Fibroblast of villous mesenchyme (primary cell): ENCODE measurements at regions not wholly inside any gene's neighbourhood (a gene's known extent, or its start where the extent isn't known, plus 50 kb on each side); places are given as distances from the start of the nearest gene placed in this dataset.

Source experiments
- DNase-seq: peaks from one replicate; pipeline ENCODE4 v3.0.0-alpha.2; 2010; ENCODE audit warnings: low read depth
- H3K4me3 ChIP-seq: 2 replicates; pipeline ENCODE4 v1.5.1; 2011; ENCODE audit warnings: low read depth, mild to moderate bottlenecking, low read length
- TF ChIP-seq, protein P1 (sequence below): IDR thresholded peaks from 2 replicates; pipeline ENCODE4 v1.5.1; 2012; ENCODE audit warnings: low read depth, mild to moderate bottlenecking, low read length; ENCODE audit not compliant: insufficient read depth

DNA sequence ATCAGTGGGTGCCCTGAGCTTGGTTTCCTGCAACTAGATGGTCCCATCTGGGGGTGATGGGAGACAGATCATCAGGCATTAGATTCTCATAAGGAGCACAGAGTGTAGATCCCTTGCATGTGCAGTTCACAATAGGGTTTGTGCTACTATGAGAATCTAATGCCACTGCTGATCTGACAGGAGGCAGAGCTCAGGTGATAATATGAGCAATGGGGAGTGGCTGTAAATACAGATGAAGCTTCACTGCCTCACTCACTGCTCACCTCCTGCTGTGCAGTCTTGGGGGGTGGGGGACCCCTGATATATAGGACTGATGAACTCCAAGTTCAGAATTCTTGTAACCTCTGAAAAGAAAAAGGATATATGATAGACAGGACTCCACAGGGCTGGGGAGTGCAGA, 108.0 kb downstream of the RIN2 start:
- H3K4me3 ChIP-seq = no peak overlapping the region
- DNase-seq = no peak
- TF ChIP-seq, protein P1, sequence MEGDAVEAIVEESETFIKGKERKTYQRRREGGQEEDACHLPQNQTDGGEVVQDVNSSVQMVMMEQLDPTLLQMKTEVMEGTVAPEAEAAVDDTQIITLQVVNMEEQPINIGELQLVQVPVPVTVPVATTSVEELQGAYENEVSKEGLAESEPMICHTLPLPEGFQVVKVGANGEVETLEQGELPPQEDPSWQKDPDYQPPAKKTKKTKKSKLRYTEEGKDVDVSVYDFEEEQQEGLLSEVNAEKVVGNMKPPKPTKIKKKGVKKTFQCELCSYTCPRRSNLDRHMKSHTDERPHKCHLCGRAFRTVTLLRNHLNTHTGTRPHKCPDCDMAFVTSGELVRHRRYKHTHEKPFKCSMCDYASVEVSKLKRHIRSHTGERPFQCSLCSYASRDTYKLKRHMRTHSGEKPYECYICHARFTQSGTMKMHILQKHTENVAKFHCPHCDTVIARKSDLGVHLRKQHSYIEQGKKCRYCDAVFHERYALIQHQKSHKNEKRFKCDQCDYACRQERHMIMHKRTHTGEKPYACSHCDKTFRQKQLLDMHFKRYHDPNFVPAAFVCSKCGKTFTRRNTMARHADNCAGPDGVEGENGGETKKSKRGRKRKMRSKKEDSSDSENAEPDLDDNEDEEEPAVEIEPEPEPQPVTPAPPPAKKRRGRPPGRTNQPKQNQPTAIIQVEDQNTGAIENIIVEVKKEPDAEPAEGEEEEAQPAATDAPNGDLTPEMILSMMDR = no peak

DNA sequence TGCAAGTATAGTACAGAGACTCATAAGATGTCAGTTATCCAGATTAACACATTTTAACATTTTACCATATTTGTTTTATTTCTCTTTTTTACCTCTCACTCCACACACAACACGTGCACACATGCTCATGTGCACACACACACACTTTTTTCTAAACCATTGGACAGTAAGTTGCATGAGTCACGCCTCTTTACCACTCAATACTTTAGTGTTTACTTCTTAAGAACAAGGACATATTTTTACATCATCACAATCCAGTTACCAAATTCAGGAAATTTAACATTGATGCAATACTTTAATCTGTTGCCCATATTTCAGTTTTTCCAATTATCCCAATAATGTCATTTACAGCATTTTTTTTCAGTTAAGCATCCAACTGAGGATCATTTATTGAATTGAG, 109.0 kb downstream of the RIN2 start:
- H3K4me3 ChIP-seq = no peak overlapping the region
- TF ChIP-seq, protein P1 = no peak
- peak; percentile 67 for DNase-seq

DNA sequence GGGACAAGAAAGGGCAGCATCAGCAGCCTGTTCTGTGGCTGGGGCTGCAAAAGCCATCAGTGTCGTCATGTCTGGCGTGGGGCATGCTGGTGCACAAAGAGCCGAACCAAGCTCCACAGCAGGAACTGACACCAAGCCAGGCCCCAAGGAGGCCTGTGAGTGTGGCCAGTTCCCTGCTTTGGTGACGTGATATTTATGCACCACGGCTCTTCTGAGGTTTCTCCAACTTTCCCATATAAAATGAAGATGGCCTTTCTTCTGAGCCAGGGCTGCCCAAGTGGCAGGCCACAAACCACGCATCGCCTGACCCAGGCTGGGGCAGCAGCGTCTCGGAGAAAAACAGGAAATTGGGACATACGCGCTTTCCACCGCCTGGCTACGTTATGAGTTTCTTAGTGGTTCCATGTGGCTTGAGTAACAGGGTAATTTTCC, 109.9 kb downstream of the RIN2 start:
- peak; percentile 25 for DNase-seq
- H3K4me3 ChIP-seq = no peak overlapping the region
- TF ChIP-seq, protein P1 = no peak

DNA sequence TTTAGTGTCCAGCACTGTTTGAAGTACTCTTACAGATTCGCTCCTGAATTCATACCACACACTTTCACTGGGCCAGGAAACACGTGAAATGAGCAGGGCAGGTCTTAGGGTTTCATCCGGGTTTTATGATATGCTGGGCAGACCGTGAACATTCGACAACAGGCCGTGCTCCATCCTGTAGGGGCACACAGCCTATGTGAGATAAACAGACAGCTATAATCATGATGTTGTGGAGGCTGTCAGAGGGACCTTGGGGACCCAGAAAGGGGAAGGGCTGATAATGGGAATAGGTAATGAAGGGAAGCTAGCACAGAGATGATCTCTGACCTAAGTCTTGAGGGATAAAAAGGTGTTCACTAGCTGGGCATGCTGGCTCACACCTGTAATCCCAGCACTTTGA, 110.4 kb downstream of the RIN2 start:
- TF ChIP-seq, protein P1 = no peak
- H3K4me3 ChIP-seq = no peak overlapping the region
- DNase-seq = no peak

DNA sequence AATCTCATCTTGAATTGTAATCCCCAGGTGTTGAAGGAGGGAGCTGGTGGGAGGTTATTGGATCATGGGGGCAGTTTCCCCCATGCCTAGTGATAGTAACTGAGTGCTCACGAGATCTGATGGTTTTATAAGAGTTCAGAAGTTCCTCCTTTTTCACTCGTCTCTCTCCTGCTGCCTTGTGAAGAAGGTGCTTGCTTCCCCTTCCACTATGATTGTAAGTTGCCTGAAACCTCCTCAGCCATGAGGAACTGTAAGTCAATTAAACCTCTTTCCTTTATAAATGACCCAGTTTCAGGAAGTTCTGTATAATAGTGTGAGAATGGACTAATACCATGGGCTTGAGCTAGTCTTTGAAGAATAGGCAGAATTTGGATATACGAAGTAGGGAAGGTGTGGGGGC, 113.9 kb downstream of the RIN2 start:
- H3K4me3 ChIP-seq = no peak overlapping the region
- DNase-seq = no peak
- TF ChIP-seq, protein P1 = no peak

DNA sequence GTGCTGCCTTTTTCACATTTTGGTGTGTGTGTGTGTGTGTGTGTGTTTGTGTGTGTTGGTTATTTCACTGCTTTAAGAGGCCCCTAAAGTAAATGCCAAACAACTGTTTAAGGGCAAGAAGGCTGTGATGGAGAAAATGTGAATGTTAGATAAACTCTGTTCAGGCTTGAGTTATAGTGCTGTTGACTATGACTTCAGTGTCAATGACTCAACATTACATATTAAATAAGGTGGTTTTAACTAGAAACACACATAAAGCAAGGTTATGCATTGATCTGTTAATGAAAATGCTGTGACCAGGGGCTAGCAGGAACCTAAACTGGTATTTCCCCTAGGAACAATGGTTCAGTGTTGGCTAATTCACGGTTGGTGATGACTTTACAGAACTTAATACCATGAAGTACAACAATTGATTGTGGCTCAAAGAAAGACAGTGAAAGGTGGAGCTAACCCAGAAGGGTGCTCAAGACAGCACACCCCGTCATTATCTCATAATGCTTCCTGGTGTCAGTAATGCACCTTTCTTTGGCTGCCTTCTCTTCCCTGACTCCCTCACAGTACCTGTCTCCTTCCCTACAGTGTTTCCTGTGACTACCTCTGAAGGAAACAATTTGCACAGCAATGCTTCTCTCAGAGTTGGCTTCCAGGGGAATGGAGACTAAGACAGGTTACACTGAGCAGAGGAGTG, 116.1 kb downstream of the RIN2 start:
- TF ChIP-seq, protein P1 = no peak
- DNase-seq = no peak
- no peak overlapping the region for H3K4me3 ChIP-seq
